ENCODE measurements at regions not wholly inside any gene's neighbourhood (a gene's known extent, or its start where the extent isn't known, plus 50 kb on each side); places are given as distances from the start of the nearest gene placed in this dataset.

- no peak for TF ChIP-seq CTCF (IDR thresholded peaks at IDR 0.05; ENCODE audit: insufficient read depth, missing control alignments)
- FAIRE-seq (no peak), DNase-seq (ENCODE audit: insufficient read length, low spot score) (no peak)
Observed at GRCh38 chr7:48703466-48703865, 220.9 kb upstream of the CDC14C start.

- TF ChIP-seq CTCF (IDR thresholded peaks at IDR 0.05; ENCODE audit: insufficient read depth, missing control alignments) = no peak
- FAIRE-seq = no peak
- DNase-seq (ENCODE audit: insufficient read length, low spot score) = no peak
Observed at GRCh38 chr7:48708122-48708521, 216.2 kb upstream of the CDC14C start.

- FAIRE-seq = no peak
- TF ChIP-seq CTCF (IDR thresholded peaks at IDR 0.05; ENCODE audit: insufficient read depth, missing control alignments) = no peak
Observed at GRCh38 chr7:48708635-48709034, 215.7 kb upstream of the CDC14C start.

GRCh38 chr7:48710995-48711394, 213.4 kb upstream of the CDC14C start:
- FAIRE-seq (no peak), DNase-seq (ENCODE audit: insufficient read length, low spot score) (no peak)
- TF ChIP-seq CTCF (IDR thresholded peaks at IDR 0.05; ENCODE audit: insufficient read depth, missing control alignments) = no peak

More at GRCh38 chr7:48708635-48709034, 215.7 kb upstream of the CDC14C start:
- DNase-seq (ENCODE audit: insufficient read length, low spot score) = no peak

- TF ChIP-seq CTCF (IDR thresholded peaks at IDR 0.05; ENCODE audit: insufficient read depth, missing control alignments) = no peak
- FAIRE-seq (no peak), DNase-seq (ENCODE audit: insufficient read length, low spot score) (no peak)
Observed at GRCh38 chr7:48718731-48719378, 205.5 kb upstream of the CDC14C start.

- TF ChIP-seq CTCF (IDR thresholded peaks at IDR 0.05; ENCODE audit: insufficient read depth, missing control alignments) = no peak
- no peak for FAIRE-seq
Observed at GRCh38 chr7:48728799-48729198, 195.5 kb upstream of the CDC14C start.

GRCh38 chr7:48734695-48735406, 189.5 kb upstream of the CDC14C start:
- FAIRE-seq = no peak
- DNase-seq (ENCODE audit: insufficient read length, low spot score) = no peak

More at GRCh38 chr7:48728799-48729198, 195.5 kb upstream of the CDC14C start:
- DNase-seq (ENCODE audit: insufficient read length, low spot score) = no peak

More at GRCh38 chr7:48734695-48735406, 189.5 kb upstream of the CDC14C start:
- no peak for TF ChIP-seq CTCF (IDR thresholded peaks at IDR 0.05; ENCODE audit: insufficient read depth, missing control alignments)

All from D721Med (cell line).